Astrocyte (in vitro differentiated cells and primary cell): ENCODE measurements at regions not wholly inside any gene's neighbourhood (a gene's known extent, or its start where the extent isn't known, plus 50 kb on each side); places are given as distances from the start of the nearest gene placed in this dataset.

Experiments used
- CTCF ChIP-seq: IDR thresholded peaks from 2 replicates; pipeline ENCODE4 v1.5.1; 2011; ENCODE audit warnings: low read depth, mild to moderate bottlenecking, inconsistent platforms, low read length, moderate library complexity; ENCODE audit not compliant: insufficient read depth
- EZH2 ChIP-seq: IDR thresholded peaks from 2 replicates; pipeline ENCODE4 v1.6.1; 2012; ENCODE audit warnings: mild to moderate bottlenecking, low read length, inconsistent platforms; ENCODE audit not compliant: insufficient read depth

DNA sequence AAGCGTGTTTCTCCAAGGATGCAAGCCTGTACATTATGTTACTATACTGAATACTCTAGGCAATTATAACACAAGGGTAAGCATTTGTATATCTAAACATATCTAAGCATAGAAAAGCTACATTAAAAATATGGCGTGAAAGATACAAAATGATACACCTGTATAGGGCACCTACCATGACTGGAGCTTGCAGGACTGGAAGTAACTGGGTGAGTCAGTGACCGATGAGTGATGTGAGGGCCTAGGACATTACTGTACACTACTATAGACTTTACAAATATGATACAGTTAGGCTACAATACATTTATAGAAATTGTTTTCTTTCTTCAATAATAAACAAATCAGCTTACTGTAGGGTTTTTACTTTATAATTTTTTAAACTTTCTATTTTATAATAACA lies 1127.2 kb upstream of the LRRN3 start:
- TF ChIP-seq CTCF (no peak), EZH2 (no peak)
